OCI-LY7 (cell line): ENCODE measurements at regions not wholly inside any gene's neighbourhood (a gene's known extent, or its start where the extent isn't known, plus 50 kb on each side); places are given as distances from the start of the nearest gene placed in this dataset.

ENCODE experiments used
- BruUV-seq: library from RNA; stranded (reverse); fragments of 400-500 nt; replicated peaks from 2 replicates; lab custom pipeline; 2021; lab: Mats Ljungman, UMichigan
- CTCF ChIA-PET: fragments of 300-600 bp; sonication (Branson Sonifier 250); formaldehyde crosslinking; loops from one replicate; lab custom pipeline; 2022; ENCODE audit warnings: antibody characterized with exemption; ENCODE audit not compliant: unreplicated experiment; lab: Charles Lee
- POLR2A ChIA-PET: fragments of 300-600 bp; sonication (Branson Sonifier 250); formaldehyde crosslinking; loops from one replicate; lab custom pipeline; 2022; ENCODE audit warnings: antibody characterized with exemption; lab: Charles Lee
- DNase-seq: peaks from one replicate; pipeline ENCODE4 v3.0.0-alpha.2; 2015; ENCODE audit warnings: low spot score
- H2AFZ ChIP-seq: fragments of 200-600 bp; sonication (generic), shearing (Covaris generic); 2 replicates; pipeline ENCODE4 v1.6.1; 2014; ENCODE audit warnings: mild to moderate bottlenecking, antibody characterized with exemption, low read length, moderate library complexity
- H3K27ac ChIP-seq: fragments of 200-600 bp; sonication (generic); 2 replicates; pipeline ENCODE4 v1.5.1; 2014; ENCODE audit warnings: mixed run types, low read depth, mild to moderate bottlenecking, moderate library complexity, low read length, inconsistent platforms; ENCODE audit not compliant: poor library complexity, severe bottlenecking
- H3K36me3 ChIP-seq: fragments of 200-600 bp; sonication (generic); 2 replicates; pipeline ENCODE4 v1.6.1; 2014; ENCODE audit warnings: mild to moderate bottlenecking, antibody characterized with exemption, low read length, moderate library complexity, mixed read lengths; ENCODE audit not compliant: insufficient read depth
- H3K4me1 ChIP-seq: fragments of 200-600 bp; sonication (generic); 2 replicates; pipeline ENCODE4 v1.5.1; 2014; ENCODE audit warnings: mild to moderate bottlenecking, low read length; ENCODE audit not compliant: insufficient read depth, poor library complexity, severe bottlenecking
- H3K4me2 ChIP-seq: fragments of 200-600 bp; sonication (generic); 2 replicates; pipeline ENCODE4 v1.6.1; 2014; ENCODE audit warnings: mild to moderate bottlenecking, low read length
- H3K4me3 ChIP-seq: fragments of 200-600 bp; sonication (generic); 2 replicates; pipeline ENCODE4 v1.5.1; 2014; ENCODE audit warnings: mild to moderate bottlenecking, low read depth, low read length; ENCODE audit not compliant: poor library complexity, severe bottlenecking
- H3K79me2 ChIP-seq: fragments of 200-600 bp; sonication (generic); 2 replicates; pipeline ENCODE4 v1.6.1; 2016; ENCODE audit warnings: low read depth, mild to moderate bottlenecking, low read length, moderate library complexity, mixed read lengths; ENCODE audit not compliant: insufficient read depth
- H3K9me2 ChIP-seq: fragments of 200-600 bp; sonication (generic); 2 replicates; pipeline ENCODE4 v1.6.1; 2016; ENCODE audit warnings: mild to moderate bottlenecking, low read length, mixed read lengths; ENCODE audit not compliant: insufficient read depth
- H3K9me3 ChIP-seq: fragments of 200-600 bp; sonication (generic); 2 replicates; pipeline ENCODE4 v1.6.1; 2014; ENCODE audit warnings: mild to moderate bottlenecking, mixed run types, low read length, mixed read lengths
- H4K20me1 ChIP-seq: fragments of 200-600 bp; sonication (generic); 2 replicates; pipeline ENCODE4 v1.6.1; 2014; ENCODE audit warnings: mild to moderate bottlenecking, antibody characterized with exemption, low read length, moderate library complexity, mixed read lengths; ENCODE audit not compliant: insufficient read depth
- EZH2phosphoT487 ChIP-seq: fragments of 200-600 bp; sonication (generic); IDR thresholded peaks from 2 replicates; pipeline ENCODE4 v1.6.1; 2018; ENCODE audit warnings: low read depth, borderline replicate concordance, mild to moderate bottlenecking, mixed run types, antibody characterized with exemption, low read length, moderate library complexity, mixed read lengths
- intact Hi-C: fragments of 100-400 bp; cut with micrococcal nuclease; formaldehyde crosslinking; loops from one replicate; pipeline ENCODE4 v1.10.0; 2022; ENCODE audit not compliant: unreplicated experiment
- TF ChIP-seq, protein P1 (sequence below): fragments of 200-600 bp; sonication (generic); conservative IDR thresholded peaks from 2 replicates; pipeline ENCODE4 v1.5.1; 2014; ENCODE audit warnings: mild to moderate bottlenecking, antibody characterized with exemption, low read length, moderate library complexity, mixed read lengths

DNA sequence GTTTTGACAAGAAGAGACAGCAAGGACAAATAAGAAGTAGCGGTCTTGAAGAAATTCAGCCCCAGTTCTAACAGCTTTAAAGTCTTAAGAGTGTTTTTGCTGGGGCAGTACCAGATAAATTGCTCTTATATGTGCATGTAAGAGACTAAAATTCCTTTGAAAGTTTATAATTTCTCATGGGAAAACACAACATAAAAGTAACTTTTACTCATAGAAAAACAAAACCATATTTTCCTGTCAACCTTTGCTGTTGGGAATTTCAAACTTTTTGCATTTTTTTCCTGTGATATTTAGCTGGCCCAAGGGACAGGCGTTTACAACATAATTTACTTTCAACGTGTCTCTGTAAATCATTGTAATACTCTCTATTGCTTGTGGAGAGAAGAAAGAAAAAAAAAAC is 767.8 kb upstream of the ZEB2 start:
- Histone ChIP-seq H3K4me2 (no peak overlapping the region), H3K9me3 (no peaks in the 10 kb centered on the region), H3K9me2 (no peaks in the 10 kb centered on the region), H3K4me3 (no peak overlapping the region), H3K27ac (no peak overlapping the region), H3K4me1 (peaks cover 5% of the 10 kb centered on the region), H3K79me2 (no peaks in the 10 kb centered on the region), H3K36me3 (no peaks in the 10 kb centered on the region), H4K20me1 (no peaks in the 10 kb centered on the region), H2AFZ (no peak overlapping the region)
- TF ChIP-seq, protein P1, sequence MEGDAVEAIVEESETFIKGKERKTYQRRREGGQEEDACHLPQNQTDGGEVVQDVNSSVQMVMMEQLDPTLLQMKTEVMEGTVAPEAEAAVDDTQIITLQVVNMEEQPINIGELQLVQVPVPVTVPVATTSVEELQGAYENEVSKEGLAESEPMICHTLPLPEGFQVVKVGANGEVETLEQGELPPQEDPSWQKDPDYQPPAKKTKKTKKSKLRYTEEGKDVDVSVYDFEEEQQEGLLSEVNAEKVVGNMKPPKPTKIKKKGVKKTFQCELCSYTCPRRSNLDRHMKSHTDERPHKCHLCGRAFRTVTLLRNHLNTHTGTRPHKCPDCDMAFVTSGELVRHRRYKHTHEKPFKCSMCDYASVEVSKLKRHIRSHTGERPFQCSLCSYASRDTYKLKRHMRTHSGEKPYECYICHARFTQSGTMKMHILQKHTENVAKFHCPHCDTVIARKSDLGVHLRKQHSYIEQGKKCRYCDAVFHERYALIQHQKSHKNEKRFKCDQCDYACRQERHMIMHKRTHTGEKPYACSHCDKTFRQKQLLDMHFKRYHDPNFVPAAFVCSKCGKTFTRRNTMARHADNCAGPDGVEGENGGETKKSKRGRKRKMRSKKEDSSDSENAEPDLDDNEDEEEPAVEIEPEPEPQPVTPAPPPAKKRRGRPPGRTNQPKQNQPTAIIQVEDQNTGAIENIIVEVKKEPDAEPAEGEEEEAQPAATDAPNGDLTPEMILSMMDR: no peak
- TF ChIP-seq EZH2phosphoT487: no peak
- intact Hi-C loops: no loop called here
- DNase-seq: no peak
- POLR2A ChIA-PET: interaction anchor here (0.6 to 2.5 kb wide), 5 partner anchors 10 to 1932 kb away, joined by 3 to 11 read pairs (median 5); no protein-coding TSS in a partner anchor
- no TSS peak for BruUV-seq
- CTCF ChIA-PET: interaction anchor here (1.4 kb wide), 1 partner anchor 12 kb away, joined by 3 read pairs; no protein-coding TSS in a partner anchor

- no peaks in the 10 kb centered on the region for H3K36me3 ChIP-seq
- no peaks in the 10 kb centered on the region for H3K79me2 ChIP-seq
- H4K20me1 ChIP-seq: no peaks in the 10 kb centered on the region
- no peak overlapping the region for H3K4me2 ChIP-seq
- H3K4me3 ChIP-seq: no peak overlapping the region
- BruUV-seq: no TSS peak
- intact Hi-C loops: no loop called here
- ChIA-PET POLR2A (interaction anchor here (2.3 to 2.5 kb wide), 2 partner anchors 9 to 14 kb away, joined by 7 to 11 read pairs; no protein-coding TSS in a partner anchor), CTCF (interaction anchor here (1.4 kb wide), 1 partner anchor 13 kb away, joined by 3 read pairs; no protein-coding TSS in a partner anchor)
- no peak overlapping the region for H3K27ac ChIP-seq
- no peak for DNase-seq
- no peaks in the 10 kb centered on the region for H3K9me2 ChIP-seq
- H2AFZ ChIP-seq: no peak overlapping the region
- H3K9me3 ChIP-seq: no peaks in the 10 kb centered on the region
- H3K4me1 ChIP-seq: peaks cover 5% of the 10 kb centered on the region
- TF ChIP-seq, protein P1: no peak
- no peak for TF ChIP-seq EZH2phosphoT487
These were observed 766.9 kb upstream of the ZEB2 start for GRCh38 chr2:145286716-145287275.

DNA sequence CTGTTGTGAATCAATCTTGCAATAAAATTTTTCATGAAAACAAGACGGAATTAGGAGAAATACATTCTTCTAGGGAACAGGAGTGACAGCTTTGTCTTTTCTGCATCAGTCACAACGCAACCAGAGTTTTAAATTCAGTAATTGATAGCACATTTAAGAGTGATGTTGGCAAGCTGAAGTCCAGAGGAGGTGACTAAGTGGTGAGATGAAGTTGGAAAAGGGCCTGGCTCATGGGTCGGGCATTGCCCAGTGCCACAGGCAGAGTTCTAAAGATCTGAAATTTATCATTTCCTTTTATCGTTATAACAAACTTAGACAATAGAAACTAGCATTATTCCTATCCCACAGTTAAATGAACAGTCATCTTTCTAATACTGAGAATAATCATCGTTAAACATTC is 764.6 kb upstream of the ZEB2 start:
- Histone ChIP-seq H3K9me3 (no peaks in the 10 kb centered on the region; the same call in 1 of the 2 replicates), H4K20me1 (no peaks in the 10 kb centered on the region), H3K36me3 (no peaks in the 10 kb centered on the region), H3K4me1 (peaks cover 5% of the 10 kb centered on the region), H2AFZ (no peak overlapping the region), H3K9me2 (no peaks in the 10 kb centered on the region), H3K4me3 (no peak overlapping the region), H3K4me2 (no peak overlapping the region), H3K79me2 (no peaks in the 10 kb centered on the region), H3K27ac (no peak overlapping the region)
- ChIA-PET POLR2A (interaction anchor here (0.9 to 1.7 kb wide), 5 partner anchors 8 to 436 kb away, joined by 3 to 5 read pairs (median 4); no protein-coding TSS in a partner anchor), CTCF (no interaction called here)
- TF ChIP-seq EZH2phosphoT487: no peak
- TF ChIP-seq, protein P1: no peak
- no peak for DNase-seq
- intact Hi-C loops: no loop called here
- no TSS peak for BruUV-seq
